Skeletal muscle tissue (tissue), 3 donors: ENCODE measurements at regions not wholly inside any gene's neighbourhood (a gene's known extent, or its start where the extent isn't known, plus 50 kb on each side); places are given as distances from the start of the nearest gene placed in this dataset.

Experiments
- H3K27ac ChIP-seq: one replicate; pipeline ENCODE4 v1.7.0; 2013; ENCODE audit warnings: mild to moderate bottlenecking, low read depth, low read length, inconsistent platforms
- H3K27me3 ChIP-seq, 3 donors: one replicate each; pipeline ENCODE4 v1.7.0; 2013; ENCODE audit warnings: low read length in 3 of 3; ENCODE audit not compliant: control insufficient read depth in 3 of 3, insufficient read depth in 3 of 3
- H3K36me3 ChIP-seq, 3 donors: one replicate each; pipeline ENCODE4 v1.7.0; 2013; ENCODE audit warnings: low read length in 3 of 3; ENCODE audit not compliant: control insufficient read depth in 3 of 3, insufficient read depth in 3 of 3
- H3K4me1 ChIP-seq, 3 donors: one replicate each; pipeline ENCODE4 v1.7.0; 2013; ENCODE audit warnings: low read length in 3 of 3, mild to moderate bottlenecking in 3 of 3; ENCODE audit not compliant: control insufficient read depth in 3 of 3, insufficient read depth in 3 of 3
- H3K4me3 ChIP-seq, 3 donors: one replicate each; pipeline ENCODE4 v1.7.0; 2013; ENCODE audit warnings: low read length in 3 of 3
- H3K9ac ChIP-seq, 3 donors: one replicate each; pipeline ENCODE4 v1.7.0; 2013; ENCODE audit warnings: low read length in 3 of 3, mild to moderate bottlenecking in 3 of 3, moderate library complexity in 2 of 3, low read depth in 1 of 3
- H3K9me3 ChIP-seq, 3 donors: one replicate each; pipeline ENCODE4 v1.7.0; 2013; ENCODE audit warnings: low read length in 3 of 3; ENCODE audit not compliant: control insufficient read depth in 3 of 3
- donor health status: Osteomylitis.

DNA sequence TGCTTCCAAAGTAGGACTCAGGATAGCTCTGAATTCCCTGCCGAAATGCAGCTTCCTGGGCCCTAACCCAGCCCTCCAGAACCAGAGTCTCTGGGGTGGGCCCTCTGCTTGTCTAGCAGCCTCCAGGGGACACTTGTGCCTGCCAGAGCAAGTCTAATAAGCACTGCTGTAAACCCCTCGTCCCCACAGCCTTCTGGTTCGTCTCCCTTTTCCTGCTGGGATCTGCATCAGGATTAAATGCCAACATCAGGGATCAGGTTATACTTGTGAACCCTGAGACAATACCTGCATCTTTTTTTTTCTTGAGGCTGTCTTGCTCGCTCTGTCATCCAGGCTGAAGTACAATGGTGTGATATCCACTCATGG, 282.0 kb downstream of the SEC14L1 start:
- peaks cover 75 to 83% (median 82%) of the 10 kb centered on the region in 3 donors for H3K4me1 ChIP-seq
- H3K4me3 ChIP-seq: no peak overlapping the region
- peak overlapping the region; percentile 96 for H3K27ac ChIP-seq
- no peaks in the 10 kb centered on the region for H3K27me3 ChIP-seq
- peaks cover 0 to 2% (median 0%) of the 10 kb centered on the region in 3 donors for H3K36me3 ChIP-seq
- no peaks in the 10 kb centered on the region for H3K9me3 ChIP-seq
- H3K9ac ChIP-seq: peak overlapping the region in 2 of 3 donors; percentile 43 to 69

DNA sequence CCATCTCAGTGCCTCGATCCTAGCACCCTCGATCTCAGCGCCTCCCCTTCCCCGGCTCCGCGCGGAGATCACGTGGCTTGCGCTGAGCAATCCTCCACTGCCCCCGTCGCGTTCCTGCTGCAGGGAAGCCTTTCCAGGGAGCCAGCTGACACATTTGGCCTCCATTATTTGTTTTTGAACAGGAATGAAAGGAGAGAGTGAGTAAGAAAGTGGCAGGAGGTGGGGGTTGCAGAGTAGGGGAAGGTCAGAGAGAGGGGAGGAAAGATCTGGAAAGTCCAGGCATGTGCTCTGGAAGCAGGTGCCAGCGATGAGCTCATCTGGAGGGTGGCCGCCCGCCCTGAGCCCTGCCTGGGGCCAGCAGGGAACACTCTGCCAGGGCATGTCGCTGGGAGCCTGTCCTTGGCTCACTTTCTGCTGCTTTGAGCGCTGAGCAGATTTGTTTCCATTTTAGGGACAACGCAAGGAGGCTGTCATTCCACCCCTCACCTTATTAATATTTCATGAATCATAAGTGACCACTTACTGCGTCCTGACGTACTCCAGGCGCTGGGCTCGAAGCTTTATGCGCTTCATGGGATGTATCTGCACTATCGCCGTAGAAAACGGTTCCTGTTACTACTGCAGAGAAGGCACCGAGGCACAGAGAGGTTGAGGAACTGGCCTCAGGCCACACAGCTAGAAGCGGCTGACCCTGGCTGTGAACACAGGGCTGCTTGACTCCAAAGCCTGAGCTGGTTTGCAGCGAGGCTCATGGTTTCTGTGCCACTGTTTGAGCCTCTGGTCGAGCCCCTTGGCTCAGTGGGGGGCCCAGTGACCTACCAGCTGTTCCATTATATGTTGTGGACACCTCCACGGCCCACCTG, 283.1 kb downstream of the SEC14L1 start:
- Histone ChIP-seq H3K9ac (peak overlapping the region; percentile 7 to 59 (median 50)), H3K4me1 (peaks cover 85 to 94% (median 93%) of the 10 kb centered on the region in 3 donors)

DNA sequence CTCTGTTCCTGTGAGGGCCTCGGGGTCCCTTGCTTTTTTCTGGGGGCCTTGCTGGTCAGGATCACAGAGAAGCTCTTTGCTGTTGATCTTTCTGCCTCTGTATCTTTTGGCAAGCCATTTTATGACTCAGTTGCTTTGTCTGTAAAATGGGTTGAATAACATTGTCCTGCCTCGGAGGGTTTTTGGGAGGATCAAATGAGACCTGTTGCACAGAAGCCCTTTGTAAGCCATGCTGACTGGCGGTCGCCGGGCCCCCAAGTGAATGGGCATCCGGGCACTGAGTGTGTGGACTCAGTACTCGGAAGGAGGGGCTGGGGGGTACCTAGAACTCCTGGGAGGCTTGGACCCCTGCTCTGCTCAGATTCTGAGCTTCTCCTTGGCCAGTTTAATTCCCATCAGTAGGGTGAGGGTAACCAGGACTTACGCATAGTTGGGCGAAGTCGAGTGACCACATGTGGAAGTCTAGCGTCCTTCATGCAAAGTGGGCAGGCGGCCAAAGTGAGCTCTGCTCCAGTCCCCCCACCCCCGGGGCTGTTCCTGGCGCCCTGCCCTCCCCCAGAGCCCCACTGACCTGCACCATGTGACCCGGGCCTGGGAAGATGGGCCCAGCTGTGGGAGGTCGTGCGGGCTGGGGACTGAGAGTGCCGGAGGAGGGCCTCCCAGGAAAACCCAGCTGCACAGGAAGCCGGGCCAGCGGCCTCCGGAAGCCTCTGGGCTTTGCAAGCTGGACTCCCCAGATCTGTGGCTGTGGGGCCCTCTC, 284.0 kb downstream of the SEC14L1 start:
- Histone ChIP-seq H3K27ac (peak overlapping the region; percentile 96), H3K9me3 (no peaks in the 10 kb centered on the region), H3K4me3 (no peak overlapping the region), H3K9ac (peak overlapping the region in 2 of 3 donors; percentile 32 to 50), H3K4me1 (peaks cover 95 to 98% (median 97%) of the 10 kb centered on the region in 3 donors), H3K27me3 (no peaks in the 10 kb centered on the region), H3K36me3 (no peaks in the 10 kb centered on the region)

More for the DNA sequence above, 283.1 kb downstream of the SEC14L1 start:
- Histone ChIP-seq H3K9me3 (no peaks in the 10 kb centered on the region), H3K4me3 (peak overlapping the region; percentile 14 to 55 (median 17)), H3K36me3 (no peaks in the 10 kb centered on the region), H3K27me3 (no peaks in the 10 kb centered on the region), H3K27ac (peak overlapping the region; percentile 96)

DNA sequence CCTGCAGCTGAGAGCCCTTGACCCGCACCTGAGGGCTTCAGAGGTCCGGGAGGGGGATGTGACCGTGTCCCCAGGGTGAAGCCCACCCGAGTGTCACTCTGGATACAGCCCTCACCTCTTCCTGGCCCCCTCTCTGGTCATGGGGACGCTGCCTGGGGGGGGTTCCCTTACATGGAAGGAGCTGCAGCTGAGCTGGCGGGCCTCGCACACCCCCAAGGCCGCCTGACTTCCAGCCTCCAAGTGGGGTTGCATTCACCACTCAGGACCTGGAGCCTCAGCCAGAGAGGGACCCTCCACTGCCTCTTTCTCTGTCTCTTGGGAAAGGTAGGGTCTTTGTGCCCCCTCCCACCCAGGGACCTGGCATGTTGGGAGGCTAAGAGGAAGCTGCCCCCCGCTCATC, 284.6 kb downstream of the SEC14L1 start:
- peaks cover 96 to 98% (median 97%) of the 10 kb centered on the region in 3 donors for H3K4me1 ChIP-seq
- peak overlapping the region; percentile 96 for H3K27ac ChIP-seq
- no peaks in the 10 kb centered on the region for H3K36me3 ChIP-seq
- peak overlapping the region in 2 of 3 donors; percentile 23 to 40 for H3K9ac ChIP-seq
- no peaks in the 10 kb centered on the region for H3K9me3 ChIP-seq
- H3K27me3 ChIP-seq: no peaks in the 10 kb centered on the region
- H3K4me3 ChIP-seq: peak overlapping the region in 1 of 3 donors; percentile 13

GRCh38 chr17:77425791-77426641, 285.2 kb downstream of the SEC14L1 start:
- no peaks in the 10 kb centered on the region for H3K9me3 ChIP-seq
- H3K4me1 ChIP-seq: peaks cover 92 to 97% (median 97%) of the 10 kb centered on the region in 3 donors
- no peaks in the 10 kb centered on the region for H3K27me3 ChIP-seq
- H3K27ac ChIP-seq: peak overlapping the region; percentile 96
- peak overlapping the region in 1 of 3 donors; percentile 54 for H3K9ac ChIP-seq
- H3K4me3 ChIP-seq: no peak overlapping the region
- no peaks in the 10 kb centered on the region for H3K36me3 ChIP-seq

DNA sequence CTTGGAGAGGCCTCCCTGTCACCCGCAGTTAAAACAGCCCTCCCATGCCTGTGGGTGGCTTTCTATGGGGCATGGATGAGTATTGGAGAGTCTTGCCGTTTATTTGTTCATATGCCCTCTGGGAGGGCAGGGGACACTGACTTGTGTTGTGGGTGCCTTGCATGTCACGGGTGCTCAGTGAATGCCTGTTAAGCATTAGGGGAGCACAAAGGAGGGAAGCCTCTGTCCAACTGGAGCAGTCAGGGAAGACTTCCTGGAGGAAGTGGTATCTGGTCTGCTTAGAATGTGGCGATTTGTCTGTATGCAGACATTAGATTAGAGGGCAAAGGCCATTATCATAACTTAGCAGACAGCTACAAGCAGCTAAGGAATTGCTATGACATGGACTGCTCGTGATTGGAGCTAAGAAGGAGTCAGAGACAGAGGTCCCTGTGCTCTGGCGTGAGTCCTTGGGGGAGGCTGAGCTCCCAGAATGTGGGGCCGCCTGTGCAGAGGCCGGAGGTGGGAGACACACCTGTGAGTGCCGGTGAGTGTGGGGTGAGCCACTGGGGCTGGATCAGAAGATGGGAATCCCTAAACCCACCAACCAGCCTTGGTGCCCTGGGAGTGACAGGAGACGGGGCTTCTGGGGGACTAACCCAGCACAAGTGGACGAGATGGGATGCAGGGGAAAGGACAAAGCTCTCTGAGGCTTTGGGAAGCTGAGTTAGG, 286.1 kb downstream of the SEC14L1 start:
- Histone ChIP-seq H3K9ac (peak overlapping the region in 2 of 3 donors; percentile 22 to 71), H3K4me3 (peak overlapping the region in 1 of 3 donors; percentile 20), H3K4me1 (peaks cover 84 to 89% (median 89%) of the 10 kb centered on the region in 3 donors), H3K27ac (peak overlapping the region; percentile 96), H3K27me3 (no peaks in the 10 kb centered on the region), H3K36me3 (no peaks in the 10 kb centered on the region), H3K9me3 (no peaks in the 10 kb centered on the region)

GRCh38 chr17:77427391-77427991, 286.7 kb downstream of the SEC14L1 start:
- Histone ChIP-seq H3K27ac (peak overlapping the region; percentile 96), H3K4me3 (peak overlapping the region in 1 of 3 donors; percentile 20), H3K36me3 (no peaks in the 10 kb centered on the region), H3K9ac (peak overlapping the region in 2 of 3 donors; percentile 22 to 71), H3K9me3 (no peaks in the 10 kb centered on the region), H3K4me1 (peaks cover 78 to 86% (median 82%) of the 10 kb centered on the region in 3 donors), H3K27me3 (no peaks in the 10 kb centered on the region)

DNA sequence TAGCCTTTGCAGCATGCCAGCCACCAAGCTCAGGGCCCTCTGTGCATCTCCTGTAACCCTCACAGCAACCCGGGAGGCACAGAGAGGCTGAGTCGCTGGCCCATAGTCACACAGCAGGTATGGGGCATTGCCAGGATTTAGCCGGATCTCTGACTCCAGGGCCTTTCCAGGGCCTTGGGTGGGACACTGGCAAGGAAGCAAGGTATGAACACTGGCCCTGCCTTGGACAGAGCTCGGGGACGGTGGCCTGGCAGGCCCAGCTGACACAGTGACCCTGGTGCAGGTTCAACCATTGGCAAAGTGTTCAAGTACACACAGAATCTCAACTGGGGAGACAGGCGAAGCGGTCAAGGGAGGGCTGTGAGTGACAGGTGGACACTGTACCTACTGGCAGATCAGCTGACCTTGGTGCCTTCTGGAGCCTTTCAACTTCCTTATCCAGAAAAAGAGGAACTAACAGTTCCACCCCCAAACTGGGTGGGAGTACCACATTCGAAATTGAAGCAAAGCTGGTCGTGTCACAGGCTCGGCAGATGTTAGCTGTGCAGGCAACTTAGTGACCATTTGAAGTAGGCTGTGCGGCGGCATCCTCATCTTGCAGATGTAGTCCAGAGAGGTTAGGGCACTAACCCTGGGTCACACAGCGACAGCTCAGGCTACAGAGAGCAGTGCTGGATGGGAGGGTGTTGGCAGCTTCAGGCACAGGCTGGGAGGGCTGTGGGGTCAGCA, 287.4 kb downstream of the SEC14L1 start:
- H3K4me3 ChIP-seq: peak overlapping the region in 1 of 3 donors; percentile 6
- peak overlapping the region; percentile 96 for H3K27ac ChIP-seq
- H3K27me3 ChIP-seq: no peaks in the 10 kb centered on the region
- H3K9ac ChIP-seq: peak overlapping the region in 2 of 3 donors; percentile 22 to 71
- no peaks in the 10 kb centered on the region for H3K36me3 ChIP-seq
- no peaks in the 10 kb centered on the region for H3K9me3 ChIP-seq
- peaks cover 76 to 85% (median 82%) of the 10 kb centered on the region in 3 donors for H3K4me1 ChIP-seq
